ENCODE measurements at regions not wholly inside any gene's neighbourhood (a gene's known extent, or its start where the extent isn't known, plus 50 kb on each side); places are given as distances from the start of the nearest gene placed in this dataset.
"Not testable (repeated sequence)": the region's sequence is repeated elsewhere in the genome, so short reads cannot be mapped to it uniquely, and the experiment has no call there.

GRCh38 chr10:18830277-18830676, 171.0 kb downstream of the ARL5B start:
- POLR2A ChIA-PET: no interaction called here
- H3K4me3 ChIP-seq (replicated peaks in 1 of 3; ENCODE audit: insufficient read depth in 1 of 3, low read depth in 1 of 3, low read length in 3 of 3): no peak overlapping the region
- no peaks in the 10 kb centered on the region for H4K20me1 ChIP-seq (replicated peaks; ENCODE audit: control insufficient read depth, extremely low read depth, insufficient read depth, low read length)
- intact Hi-C loops (cut with micrococcal nuclease) (no loop called here), dilution Hi-C loops (cut with MboI; ENCODE audit: extremely low pct_ligation_motif_present, low sequenced_read_pairs) (no loop called here)
- no peak for FAIRE-seq
- no peaks in the 10 kb centered on the region for H3K9me3 ChIP-seq (replicated peaks; ENCODE audit: control insufficient read depth, insufficient read depth, low read length)
- no peaks in the 10 kb centered on the region for H3K36me3 ChIP-seq (ENCODE audit: control insufficient read depth in 2 of 2, extremely low read depth in 1 of 2, insufficient read depth in 2 of 2, low read length in 2 of 2)
- no peaks in the 10 kb centered on the region for H3K4me1 ChIP-seq (ENCODE audit: control insufficient read depth, extremely low read depth, insufficient read depth, low read length)
- H3K27ac ChIP-seq (ENCODE audit: insufficient read depth, low read depth, low read length): no peak overlapping the region
- TF ChIP-seq POLR2AphosphoS5 (IDR thresholded peaks at IDR 0.05; ENCODE audit: insufficient read depth, low read depth, low read length): no peak
- TF ChIP-seq EZH2 (IDR thresholded peaks at IDR 0.05; ENCODE audit: borderline replicate concordance, low read depth, low read length, severe bottlenecking): no peak
- TF ChIP-seq FOS (IDR thresholded peaks at IDR 0.05; ENCODE audit: borderline replicate concordance, insufficient read depth, low read length): no peak
- TF ChIP-seq MYC (IDR thresholded peaks at IDR 0.05; ENCODE audit: low read depth, low read length): no peak
- H3K27me3 ChIP-seq (ENCODE audit: control insufficient read depth in 2 of 2, insufficient read depth in 2 of 2, low read length in 2 of 2): no peaks in the 10 kb centered on the region
- no peak overlapping the region for H3K4me2 ChIP-seq (ENCODE audit: insufficient read depth, low read length)
- H3K79me2 ChIP-seq (ENCODE audit: control insufficient read depth, insufficient read depth, low read length): no peaks in the 10 kb centered on the region
- H3K9me1 ChIP-seq (replicated peaks; ENCODE audit: control insufficient read depth, extremely low read depth, insufficient read depth, low read length): no peaks in the 10 kb centered on the region
- CTCF ChIA-PET: no interaction called here
- no peak overlapping the region for H2AFZ ChIP-seq (ENCODE audit: low read depth, low read length)
- no peak for DNase-seq (ENCODE audit: low read depth, low spot score)
- no peak overlapping the region for H3K9ac ChIP-seq (replicated peaks; ENCODE audit: extremely low read depth, insufficient read depth, low read length)
- BruUV-seq (replicated peaks): no TSS peak

- dilution Hi-C loops (cut with MboI; ENCODE audit: extremely low pct_ligation_motif_present, low sequenced_read_pairs): not testable (repeated sequence)
Observed at GRCh38 chr10:18856623-18857022, 192.0 kb upstream of the MALRD1 start.

More at GRCh38 chr10:18856623-18857022, 192.0 kb upstream of the MALRD1 start:
- H2AFZ ChIP-seq (ENCODE audit: low read depth, low read length); H3K4me3 ChIP-seq (replicated peaks in 1 of 3; ENCODE audit: insufficient read depth in 1 of 3, low read depth in 1 of 3, low read length in 3 of 3); H3K9me3 ChIP-seq (replicated peaks; ENCODE audit: control insufficient read depth, insufficient read depth, low read length); H3K4me1 ChIP-seq (ENCODE audit: control insufficient read depth, extremely low read depth, insufficient read depth, low read length); FAIRE-seq; POLR2A ChIA-PET; H3K36me3 ChIP-seq (ENCODE audit: control insufficient read depth in 2 of 2, extremely low read depth in 1 of 2, insufficient read depth in 2 of 2, low read length in 2 of 2); H3K4me2 ChIP-seq (ENCODE audit: insufficient read depth, low read length); H3K27me3 ChIP-seq (ENCODE audit: control insufficient read depth in 2 of 2, insufficient read depth in 2 of 2, low read length in 2 of 2); H3K9me1 ChIP-seq (replicated peaks; ENCODE audit: control insufficient read depth, extremely low read depth, insufficient read depth, low read length); H3K27ac ChIP-seq (ENCODE audit: insufficient read depth, low read depth, low read length); H3K79me2 ChIP-seq (ENCODE audit: control insufficient read depth, insufficient read depth, low read length); DNase-seq (ENCODE audit: low read depth, low spot score); H4K20me1 ChIP-seq (replicated peaks; ENCODE audit: control insufficient read depth, extremely low read depth, insufficient read depth, low read length); BruUV-seq (replicated peaks); intact Hi-C loops (cut with micrococcal nuclease); CTCF ChIA-PET; H3K9ac ChIP-seq (replicated peaks; ENCODE audit: extremely low read depth, insufficient read depth, low read length): not testable (repeated sequence)
